ENCODE measurements at regions not wholly inside any gene's neighbourhood (a gene's known extent, or its start where the extent isn't known, plus 50 kb on each side); places are given as distances from the start of the nearest gene placed in this dataset.

- Histone ChIP-seq H3K4me3 (no peak overlapping the region), H3K27me3 (no peaks in the 10 kb centered on the region), H3K27ac (no peak overlapping the region), H3K36me3 (no peaks in the 10 kb centered on the region), H3K9me3 (no peaks in the 10 kb centered on the region), H3K4me1 (peaks cover 0 to 16% (median 3%) of the 10 kb centered on the region in 4 donors)
- intact Hi-C loops (cut with DNase I; ENCODE audit: low total_unique reads): loop anchor here (2.0 kb wide), 1 partner anchor 38 kb away; no protein-coding TSS in a partner anchor
- no peak for TF ChIP-seq CTCF (IDR thresholded peaks at IDR 0.05)
- no peak for DNase-seq
Observed at GRCh38 chr22:27094633-27095308, 437.4 kb downstream of the MIAT start.

DNA sequence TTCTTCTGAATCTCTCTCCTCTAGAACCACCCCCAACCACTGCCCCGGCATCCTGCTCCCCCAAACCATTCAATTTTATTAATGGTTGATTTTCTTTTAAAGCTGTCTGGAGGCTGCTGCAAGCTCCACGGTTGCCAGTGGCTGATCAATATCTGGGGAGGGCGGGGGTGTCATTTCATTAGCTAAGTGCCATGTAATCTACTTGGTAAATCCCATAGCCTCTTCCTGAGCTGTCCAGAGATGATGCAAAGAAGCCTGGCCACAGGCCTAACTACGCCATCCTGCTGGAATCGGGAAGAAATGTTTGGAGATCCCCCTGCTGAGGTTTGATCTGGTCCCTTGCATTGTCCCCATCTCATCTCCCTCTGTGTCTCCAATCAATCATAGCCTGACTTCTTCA, 440.1 kb downstream of the MIAT start:
- H3K27me3 ChIP-seq: no peaks in the 10 kb centered on the region
- no peak overlapping the region for H3K4me3 ChIP-seq
- no peak overlapping the region for H3K27ac ChIP-seq
- H3K4me1 ChIP-seq: peaks cover 0 to 34% (median 11%) of the 10 kb centered on the region in 4 donors
- TF ChIP-seq CTCF (IDR thresholded peaks at IDR 0.05): no peak
- intact Hi-C loops (cut with DNase I; ENCODE audit: low total_unique reads): no loop called here
- H3K9me3 ChIP-seq: no peaks in the 10 kb centered on the region
- DNase-seq: no peak
- no peaks in the 10 kb centered on the region for H3K36me3 ChIP-seq

DNA sequence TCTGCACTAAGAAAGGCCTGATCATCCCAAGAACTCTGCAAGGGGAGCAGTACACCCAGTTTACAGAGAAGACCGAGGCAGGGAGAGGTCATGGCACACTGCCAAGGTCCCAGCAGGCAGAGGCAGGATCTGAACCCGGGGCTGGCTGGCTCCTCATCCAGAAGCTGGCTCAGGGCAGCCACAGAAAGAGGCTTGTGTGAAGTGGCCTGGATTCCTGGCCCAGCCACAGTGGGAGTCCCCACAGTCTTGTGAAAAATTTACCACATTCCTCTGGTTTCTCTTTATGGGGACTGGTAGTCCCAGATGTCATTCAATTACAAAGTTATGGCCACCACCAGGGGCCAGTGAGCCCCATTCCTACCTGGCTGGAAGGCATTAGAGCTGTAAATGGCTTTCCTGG, 440.5 kb downstream of the MIAT start:
- peak in 1 of 2 donors; percentile 11 for DNase-seq
- intact Hi-C loops (cut with DNase I; ENCODE audit: low total_unique reads): no loop called here
- Histone ChIP-seq H3K4me1 (peaks cover 0 to 38% (median 14%) of the 10 kb centered on the region in 4 donors), H3K4me3 (no peak overlapping the region), H3K9me3 (no peaks in the 10 kb centered on the region), H3K36me3 (no peaks in the 10 kb centered on the region), H3K27me3 (no peaks in the 10 kb centered on the region), H3K27ac (peak overlapping the region in 1 of 2 donors; percentile 10)
- no peak for TF ChIP-seq CTCF (IDR thresholded peaks at IDR 0.05)

- H3K27me3 ChIP-seq: no peaks in the 10 kb centered on the region
- intact Hi-C loops (cut with DNase I; ENCODE audit: low total_unique reads): loop anchor here (10.0 kb wide), 1 partner anchor 205 kb away; no protein-coding TSS in a partner anchor
- peak overlapping the region; percentile 12 to 34 for H3K27ac ChIP-seq
- peak in 1 of 2 donors; percentile 60 for DNase-seq
- peaks cover 0 to 45% (median 19%) of the 10 kb centered on the region in 4 donors for H3K4me1 ChIP-seq
- no peak for TF ChIP-seq CTCF (IDR thresholded peaks at IDR 0.05)
- no peaks in the 10 kb centered on the region for H3K9me3 ChIP-seq
- H3K4me3 ChIP-seq: peak overlapping the region in 1 of 2 donors; percentile 34
- H3K36me3 ChIP-seq: no peaks in the 10 kb centered on the region
Observed at GRCh38 chr22:27099946-27100722, 442.7 kb downstream of the MIAT start.

DNA sequence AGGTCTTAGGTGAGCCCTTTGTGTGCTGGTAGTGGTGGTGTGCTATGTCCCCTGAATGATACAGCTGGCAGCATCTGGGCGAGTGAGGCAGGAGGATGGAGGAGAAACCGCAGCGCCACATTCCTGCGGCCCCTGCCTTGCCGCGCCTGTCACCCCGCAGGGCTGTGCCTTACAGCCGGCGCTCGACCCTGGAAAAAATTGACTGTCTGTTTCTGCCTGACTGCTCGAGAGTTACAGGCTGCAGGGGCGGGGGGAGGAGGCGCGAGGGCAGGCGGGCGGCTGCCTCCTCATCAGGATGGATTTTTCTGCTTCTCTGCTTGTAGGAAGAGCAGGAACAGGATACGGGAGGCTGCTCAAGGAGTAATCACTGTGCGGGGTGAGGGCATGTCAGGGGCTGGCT, 443.4 kb downstream of the MIAT start:
- H3K36me3 ChIP-seq: no peaks in the 10 kb centered on the region
- H3K4me3 ChIP-seq: peak overlapping the region in 1 of 2 donors; percentile 34
- H3K4me1 ChIP-seq: peaks cover 0 to 47% (median 21%) of the 10 kb centered on the region in 4 donors
- no peak for TF ChIP-seq CTCF (IDR thresholded peaks at IDR 0.05)
- intact Hi-C loops (cut with DNase I; ENCODE audit: low total_unique reads): loop anchor here (10.0 kb wide), 1 partner anchor 206 kb away; no protein-coding TSS in a partner anchor
- H3K9me3 ChIP-seq: no peaks in the 10 kb centered on the region
- H3K27me3 ChIP-seq: no peaks in the 10 kb centered on the region
- peak overlapping the region; percentile 12 to 34 for H3K27ac ChIP-seq
- peak in 1 of 2 donors; percentile 52 for DNase-seq

Data from tibial artery (tissue), 4 donors.